GM19351 (cell line): ENCODE measurements at regions not wholly inside any gene's neighbourhood (a gene's known extent, or its start where the extent isn't known, plus 50 kb on each side); places are given as distances from the start of the nearest gene placed in this dataset.

Experiments used
- ATAC-seq: cut with Tn5 transposase; IDR thresholded peaks from one replicate; pipeline ENCODE4 v1.9.1; 2021; ENCODE audit warnings: mild to moderate bottlenecking, moderate library complexity; ENCODE audit not compliant: unreplicated experiment

DNA sequence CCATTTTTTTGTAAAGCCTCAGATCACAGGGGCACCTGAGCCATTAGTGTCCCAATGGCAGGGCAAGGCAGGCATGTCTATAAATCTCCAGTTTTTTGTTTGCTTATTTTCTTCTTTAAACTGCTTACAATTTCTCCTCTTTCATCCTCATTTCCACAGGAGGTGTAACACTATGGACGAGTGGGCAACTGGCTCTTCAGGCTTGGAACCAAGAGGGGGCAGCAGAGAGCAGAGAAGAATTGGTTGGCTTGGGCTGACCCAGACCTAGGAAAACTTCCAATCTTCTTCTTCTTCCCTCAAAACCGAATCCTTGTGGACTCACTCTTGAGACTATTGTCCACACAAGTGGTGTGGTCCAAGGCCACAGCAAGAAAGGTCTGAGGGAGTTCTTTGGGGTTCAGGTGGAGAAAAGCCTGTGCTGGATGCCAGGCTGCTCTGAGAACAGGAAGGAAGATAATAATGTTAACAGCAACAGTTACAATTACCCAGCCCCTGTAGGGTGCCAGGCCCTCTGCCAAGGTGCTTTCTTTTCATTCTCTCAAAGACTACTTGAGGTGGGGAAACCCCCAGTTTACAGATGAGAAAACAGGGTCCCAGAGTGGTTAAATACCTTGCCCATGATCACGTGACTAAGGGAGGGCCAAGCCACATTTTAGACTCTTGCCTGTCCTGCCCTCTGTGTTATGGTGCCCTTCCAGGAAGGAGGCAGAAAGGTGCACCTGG, 70.7 kb upstream of the E2F8 start:
- peak; percentile 87 for ATAC-seq

GRCh38 chr11:19307498-19307897, 66.8 kb upstream of the E2F8 start:
- ATAC-seq: no peak

DNA sequence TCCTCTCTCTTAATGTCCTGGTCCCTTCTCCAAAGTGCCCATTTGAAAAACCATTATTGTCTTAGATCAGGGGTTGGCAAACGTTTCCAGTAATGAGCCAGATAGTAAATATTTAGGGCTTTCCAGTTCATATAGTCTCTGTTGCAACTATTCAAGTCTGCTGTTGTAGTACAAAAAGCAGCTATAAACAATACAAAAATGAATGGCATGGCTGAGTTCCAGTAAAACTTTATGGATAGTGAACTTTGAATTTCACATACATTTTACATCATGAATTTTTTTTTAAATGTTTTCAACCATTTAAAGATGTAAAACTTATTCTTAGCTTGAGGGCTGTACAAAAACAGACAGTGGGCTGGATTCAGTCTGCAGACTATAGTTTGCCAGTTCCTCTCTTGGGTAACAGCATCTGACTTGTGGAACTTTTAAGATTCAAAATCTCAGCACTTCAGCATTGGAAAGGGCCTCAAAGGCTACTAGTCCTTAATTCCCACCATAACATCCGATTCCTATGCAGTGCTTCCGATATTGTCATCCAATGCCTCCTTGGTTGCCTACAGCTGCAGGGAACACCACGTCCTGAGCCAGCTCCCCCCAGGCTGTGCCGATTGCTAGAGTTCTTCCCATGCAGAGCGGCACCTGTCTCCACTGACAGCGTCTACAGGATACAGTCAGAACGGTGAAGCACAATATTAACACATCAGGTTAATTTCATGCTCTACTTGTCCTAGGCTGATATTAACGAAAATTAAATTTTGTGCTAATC, 65.6 kb upstream of the E2F8 start:
- no peak for ATAC-seq

DNA sequence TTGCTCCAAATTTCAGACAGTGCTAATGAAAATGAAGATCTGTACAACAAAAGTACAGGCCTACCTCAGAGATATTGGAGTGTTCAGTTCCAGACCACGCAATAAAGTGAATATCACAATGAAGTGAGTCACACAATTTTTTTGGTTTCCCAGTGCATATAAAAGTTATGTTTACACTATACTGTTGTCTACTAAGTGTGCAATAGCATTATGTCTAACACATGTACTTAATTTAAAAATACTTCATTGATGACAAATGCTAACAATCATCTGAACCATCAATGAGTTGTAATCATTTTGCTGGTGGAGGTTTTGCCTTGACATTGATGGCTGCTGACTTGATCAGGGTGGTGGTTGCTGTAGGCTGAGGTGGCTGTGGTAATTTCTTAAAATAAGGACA, 60.6 kb upstream of the E2F8 start:
- ATAC-seq: no peak

GRCh38 chr11:19294444-19294843, 53.7 kb upstream of the E2F8 start:
- ATAC-seq: no peak

DNA sequence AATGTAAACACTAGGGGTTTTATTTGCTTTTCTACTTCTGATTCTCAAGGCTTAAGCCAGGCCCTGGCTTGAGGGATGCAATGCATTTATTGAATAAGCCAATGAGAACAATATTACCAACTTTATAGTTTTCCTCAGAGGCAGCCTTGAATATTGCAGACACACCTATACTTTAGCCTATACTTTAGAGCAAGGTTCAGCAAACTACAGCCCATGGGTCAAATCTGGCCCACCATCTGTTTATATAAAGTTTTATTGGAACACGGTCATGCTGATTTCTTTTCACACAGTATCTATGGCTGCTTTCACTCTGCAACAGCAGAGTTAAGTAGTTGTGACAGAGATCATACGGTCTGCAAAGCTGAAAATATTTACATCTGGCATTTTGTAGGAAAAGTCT, 50.3 kb upstream of the E2F8 start:
- ATAC-seq: no peak
